Iris pigment epithelial cell (primary cell): ENCODE measurements at regions not wholly inside any gene's neighbourhood (a gene's known extent, or its start where the extent isn't known, plus 50 kb on each side); places are given as distances from the start of the nearest gene placed in this dataset.
"Not testable (repeated sequence)": the region's sequence is repeated elsewhere in the genome, so short reads cannot be mapped to it uniquely, and the experiment has no call there.

Experiments used
- DNase-seq: peaks from one replicate; pipeline ENCODE4 v3.0.0-alpha.2; 2011; ENCODE audit warnings: low read depth

- DNase-seq = peak; percentile 65
Observed at GRCh38 chr5:83802686-83803085, 82.0 kb upstream of the HAPLN1 start.

GRCh38 chr5:83800201-83800600, 79.5 kb upstream of the HAPLN1 start:
- no peak for DNase-seq

- not testable (repeated sequence) for DNase-seq
Observed at GRCh38 chr5:83799020-83799419, 78.4 kb upstream of the HAPLN1 start.

GRCh38 chr5:83789371-83789770, 68.7 kb upstream of the HAPLN1 start:
- DNase-seq = no peak

- DNase-seq = peak; percentile 18
Observed at GRCh38 chr5:83787631-83788030, 67.0 kb upstream of the HAPLN1 start.

GRCh38 chr5:83785176-83785668, 64.6 kb upstream of the HAPLN1 start:
- no peak for DNase-seq

GRCh38 chr5:83780699-83781350, 60.2 kb upstream of the HAPLN1 start:
- no peak for DNase-seq

GRCh38 chr5:83777856-83778255, 57.2 kb upstream of the HAPLN1 start:
- DNase-seq = no peak

- no peak for DNase-seq
Observed at GRCh38 chr5:83776437-83777031, 55.9 kb upstream of the HAPLN1 start.
